GM12892 (cell line): ENCODE measurements at regions not wholly inside any gene's neighbourhood (a gene's known extent, or its start where the extent isn't known, plus 50 kb on each side); places are given as distances from the start of the nearest gene placed in this dataset.

Experiments used
- DNase-seq: peaks from one replicate; pipeline ENCODE4 v3.0.0; 2011; ENCODE audit not compliant: insufficient read length
- FAIRE-seq: peaks from 2 replicates; lab custom pipeline; 2011; peaks lifted over from hg19 to GRCh38; lab: Jason Lieb, UNC
- POLR2A ChIP-seq: IDR thresholded peaks from 2 replicates; pipeline ENCODE4 v1.6.1; 2011; ENCODE audit warnings: low read depth, low read length, control low read depth
- POLR2AphosphoS5 ChIP-seq: IDR thresholded peaks from 2 replicates; pipeline ENCODE4 v1.6.1; 2011; ENCODE audit warnings: low read depth, low read length, control low read depth
- TAF1 ChIP-seq: IDR thresholded peaks from 2 replicates; pipeline ENCODE4 v1.6.1; 2011; ENCODE audit warnings: low read depth, mild to moderate bottlenecking, control low read depth, low read length, borderline replicate concordance

DNA sequence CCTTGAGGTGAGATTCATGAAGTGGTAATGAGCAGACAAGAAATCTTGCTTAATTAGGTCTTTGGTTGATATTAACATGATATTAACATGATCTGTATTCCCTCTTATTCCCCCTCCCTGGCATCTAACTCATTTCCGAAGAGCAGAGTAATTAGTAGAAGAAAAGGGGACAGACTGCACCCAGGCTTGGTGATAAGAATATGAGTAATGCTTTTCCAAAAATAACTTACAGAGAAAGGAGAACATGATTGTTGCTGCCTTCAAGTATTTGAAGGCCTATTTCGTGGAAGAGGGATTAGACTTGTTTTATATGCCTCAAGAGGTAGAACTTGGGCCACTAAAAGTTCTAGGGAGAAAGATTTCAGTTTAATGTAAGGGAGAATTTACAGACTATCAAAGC lies 130.6 kb upstream of the ATP5MC3 start:
- FAIRE-seq: no peak
- DNase-seq: no peak
- TF ChIP-seq POLR2AphosphoS5 (no peak), POLR2A (no peak), TAF1 (no peak)

DNA sequence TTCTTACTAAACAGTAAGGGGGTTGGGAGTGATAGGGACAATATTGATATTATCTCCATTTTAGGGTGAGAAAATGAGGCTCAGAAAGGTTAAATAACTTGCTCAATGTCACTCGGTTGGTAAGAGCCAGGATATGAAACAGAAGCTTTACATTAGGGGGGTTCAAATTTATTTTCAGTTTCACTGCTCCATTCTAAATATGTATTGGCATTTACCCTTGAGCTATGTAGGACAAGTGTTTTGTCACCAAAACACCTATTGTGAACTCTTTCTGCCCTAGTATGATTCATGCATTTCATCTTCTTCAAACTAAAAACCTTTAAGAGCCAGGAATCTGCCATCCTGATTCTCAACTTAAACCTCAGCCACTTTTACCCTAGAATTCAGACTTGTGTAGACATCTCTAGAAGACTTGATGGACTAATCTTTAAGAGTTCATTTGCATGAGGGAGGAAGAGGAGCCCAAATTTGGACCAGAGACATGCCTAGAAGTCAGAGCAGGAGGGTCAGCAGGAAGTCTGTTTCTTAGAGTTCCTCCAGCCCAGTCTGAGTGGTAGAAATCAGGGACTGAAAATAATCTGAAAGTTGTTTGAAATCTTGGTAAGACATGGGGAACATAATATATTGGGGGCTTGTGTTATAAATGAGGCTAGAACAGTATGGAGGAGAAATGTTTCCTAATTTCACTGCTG lies 129.4 kb upstream of the ATP5MC3 start:
- FAIRE-seq: no peak
- DNase-seq: no peak
- TF ChIP-seq TAF1: no peak
- no peak for TF ChIP-seq POLR2A
- TF ChIP-seq POLR2AphosphoS5: no peak

DNA sequence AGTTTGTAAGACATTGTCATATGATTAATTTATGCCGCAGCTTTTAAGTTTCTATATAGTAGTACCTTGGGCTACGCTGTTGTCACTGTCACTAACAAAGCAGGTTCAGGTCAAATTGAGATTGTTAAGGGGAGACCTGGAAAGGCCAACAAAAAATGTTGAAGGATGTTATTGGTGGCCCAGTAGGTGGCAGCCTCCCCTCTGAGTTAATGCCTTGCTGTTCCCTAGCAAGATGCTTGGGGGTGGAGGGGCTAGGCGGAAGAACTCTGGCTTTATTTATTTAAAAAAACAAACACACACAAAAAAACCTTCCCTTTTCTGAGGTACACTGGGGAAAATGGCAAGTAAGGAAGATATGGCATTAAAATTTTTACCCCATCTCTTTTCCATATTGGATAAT lies 128.3 kb upstream of the ATP5MC3 start:
- TF ChIP-seq TAF1: no peak
- no peak for TF ChIP-seq POLR2AphosphoS5
- TF ChIP-seq POLR2A: no peak
- FAIRE-seq (peak; percentile 40), DNase-seq (no peak)

DNA sequence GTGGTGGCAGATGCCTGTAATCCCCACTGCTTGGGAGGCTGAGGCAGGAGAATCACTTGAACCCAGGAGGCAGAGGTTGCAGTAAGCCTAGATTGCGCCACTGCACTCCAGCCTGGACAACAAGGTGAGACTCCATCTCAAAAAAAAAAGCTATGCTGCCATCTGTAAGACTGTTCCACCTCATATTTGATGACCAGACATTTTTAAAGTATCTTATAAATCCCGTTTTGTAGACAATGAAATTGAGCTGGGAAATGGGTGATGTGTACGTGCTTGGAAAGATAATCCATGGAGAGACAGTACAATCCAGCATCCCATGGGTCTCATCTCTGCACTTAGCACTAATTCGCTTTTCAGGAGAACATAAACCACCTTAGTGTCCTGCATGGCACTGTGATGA lies 126.5 kb upstream of the ATP5MC3 start:
- TF ChIP-seq TAF1 (no peak), POLR2AphosphoS5 (no peak), POLR2A (no peak)
- FAIRE-seq: no peak

DNA sequence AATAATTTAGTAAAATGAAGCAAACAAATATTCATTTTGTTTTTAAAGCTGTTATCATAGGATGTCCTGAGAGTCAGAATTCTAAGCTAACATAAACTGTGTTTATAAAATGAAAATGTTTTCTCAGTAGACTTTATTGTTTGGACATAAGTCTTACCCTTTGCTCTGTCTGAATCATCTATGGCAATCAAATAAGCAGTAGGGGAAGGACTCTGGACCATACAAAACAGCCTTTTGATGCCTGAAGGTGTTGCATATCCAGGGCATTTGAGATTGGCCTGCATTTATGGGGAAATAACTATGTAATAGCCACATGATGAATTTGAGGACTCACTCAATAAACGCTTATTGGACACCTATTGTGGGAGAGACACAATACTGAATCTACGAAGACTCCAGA lies 123.0 kb upstream of the ATP5MC3 start:
- TF ChIP-seq POLR2AphosphoS5 (no peak), TAF1 (no peak), POLR2A (no peak)
- FAIRE-seq: no peak
- DNase-seq: no peak

More for the DNA sequence above, 126.5 kb upstream of the ATP5MC3 start:
- DNase-seq: no peak

DNA sequence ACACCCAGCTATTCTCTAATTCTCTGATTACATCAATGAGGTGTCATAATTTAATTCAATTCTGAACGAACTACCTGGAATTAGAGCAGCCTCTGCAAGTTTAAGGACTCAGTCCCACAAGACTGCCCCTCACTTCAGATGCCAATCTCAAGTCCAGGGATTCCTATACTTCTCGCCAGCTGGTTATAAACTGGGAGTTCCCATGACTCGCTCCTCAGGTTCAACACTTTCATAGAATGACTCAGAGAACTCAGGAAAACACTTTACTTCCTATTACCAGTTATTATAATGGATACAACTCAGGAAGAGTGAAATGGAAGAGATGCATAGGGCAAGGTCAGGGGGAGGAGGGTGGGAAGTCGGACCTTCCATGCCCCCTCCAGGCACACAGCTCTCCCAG lies 112.3 kb upstream of the ATP5MC3 start:
- no peak for DNase-seq
- TF ChIP-seq POLR2AphosphoS5 (no peak), TAF1 (no peak), POLR2A (no peak)
- no peak for FAIRE-seq

DNA sequence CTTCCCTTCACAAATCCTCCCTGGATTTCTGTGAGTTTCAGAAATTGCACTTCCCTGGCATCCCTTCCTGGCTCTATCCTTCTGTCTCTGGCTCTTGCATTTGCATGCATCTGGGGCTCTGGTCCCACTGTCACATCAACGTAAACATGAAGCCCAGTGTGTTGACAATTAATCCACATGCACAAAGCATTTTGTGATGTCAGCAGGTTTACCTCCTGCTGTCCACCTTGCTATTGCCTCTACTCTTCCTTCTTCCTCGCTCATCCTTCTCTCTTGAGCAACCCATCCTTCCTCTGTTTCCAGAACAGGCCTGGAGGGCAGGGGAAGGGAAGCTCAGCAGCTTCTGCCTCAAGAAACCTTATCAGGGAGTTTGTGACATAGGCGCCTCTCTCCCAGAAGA lies 111.7 kb upstream of the ATP5MC3 start:
- TF ChIP-seq TAF1 (no peak), POLR2AphosphoS5 (no peak), POLR2A (no peak)
- DNase-seq (no peak), FAIRE-seq (no peak)

DNA sequence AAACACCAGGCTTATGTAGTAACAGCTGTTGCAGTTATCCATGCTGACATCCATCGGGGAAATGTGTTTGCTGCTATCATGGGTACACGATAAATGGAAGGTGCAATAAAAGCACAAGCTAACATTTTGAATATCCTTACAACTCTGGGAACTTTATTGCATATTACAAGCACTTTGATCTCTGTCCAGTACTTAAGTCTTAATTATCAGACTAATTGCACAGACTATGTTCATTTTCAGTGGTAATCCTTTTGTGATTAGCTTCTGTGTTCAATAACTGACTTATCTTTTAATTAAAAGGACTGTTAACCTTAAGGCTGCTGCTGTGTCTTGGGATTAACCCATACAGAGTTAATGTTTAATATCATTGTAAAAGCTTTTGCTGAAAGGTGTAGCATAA lies 101.4 kb upstream of the ATP5MC3 start:
- no peak for DNase-seq
- FAIRE-seq: no peak
- TF ChIP-seq TAF1: no peak
- no peak for TF ChIP-seq POLR2A
- no peak for TF ChIP-seq POLR2AphosphoS5

DNA sequence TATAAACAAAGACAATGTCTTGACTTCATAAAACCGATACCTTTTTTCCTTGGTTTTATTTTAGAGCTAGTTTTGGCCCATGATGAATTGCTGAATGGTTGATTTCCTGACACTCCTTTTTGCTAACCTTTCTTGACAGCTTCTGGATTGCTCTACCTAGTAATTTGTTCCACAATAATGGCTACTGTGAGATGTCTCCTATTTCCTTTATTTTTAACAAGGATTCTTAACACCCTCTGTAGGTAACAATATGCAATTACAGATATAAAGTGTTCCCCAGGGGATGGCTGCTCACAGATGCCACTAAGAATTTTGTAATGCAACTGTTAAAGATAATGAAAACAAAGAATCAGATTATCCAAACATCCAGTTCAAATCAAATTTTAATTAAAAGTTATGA lies 100.8 kb upstream of the ATP5MC3 start:
- DNase-seq (no peak), FAIRE-seq (peak; percentile 72)
- TF ChIP-seq POLR2AphosphoS5: no peak
- no peak for TF ChIP-seq POLR2A
- no peak for TF ChIP-seq TAF1

DNA sequence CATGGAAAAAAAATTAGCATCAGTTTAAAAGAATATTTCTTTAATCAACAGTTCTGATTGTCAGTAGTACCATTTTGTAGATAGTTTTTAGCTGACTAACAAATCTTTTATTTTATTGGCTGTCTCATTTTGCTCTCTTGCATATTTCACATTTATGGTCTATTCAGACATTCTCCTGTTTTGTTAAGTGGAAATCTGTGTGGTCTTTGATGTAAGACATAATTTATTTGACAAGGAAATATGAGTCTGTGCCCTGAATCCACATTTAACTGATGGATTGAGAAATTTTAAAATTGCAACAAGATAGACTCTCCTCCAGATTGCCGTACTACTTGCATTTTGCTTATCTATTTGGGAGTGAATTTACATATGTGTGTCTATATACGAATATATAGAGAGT lies 96.3 kb upstream of the ATP5MC3 start:
- DNase-seq: no peak
- FAIRE-seq: no peak
- TF ChIP-seq POLR2AphosphoS5 (no peak), POLR2A (no peak), TAF1 (no peak)

DNA sequence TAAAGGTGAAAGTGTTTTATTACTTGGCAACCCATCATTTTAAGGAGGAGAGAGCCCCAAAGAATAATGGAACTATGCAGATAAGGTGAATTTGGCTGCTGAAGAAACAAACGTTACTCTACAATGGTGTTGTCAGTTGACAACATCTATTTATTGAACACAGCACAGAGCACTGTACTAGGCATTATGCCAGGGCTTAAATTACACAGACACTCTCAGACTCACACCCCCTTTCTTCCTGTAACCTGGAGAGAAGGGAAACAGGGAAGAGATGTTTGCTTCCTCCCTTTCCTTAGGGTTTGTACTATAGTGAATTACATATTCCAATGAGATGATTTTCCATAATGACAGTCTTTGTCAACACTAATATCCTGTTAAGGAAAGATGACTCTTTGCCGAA lies 94.0 kb upstream of the ATP5MC3 start:
- TF ChIP-seq POLR2A: no peak
- no peak for TF ChIP-seq POLR2AphosphoS5
- TF ChIP-seq TAF1: no peak
- no peak for FAIRE-seq
- no peak for DNase-seq

DNA sequence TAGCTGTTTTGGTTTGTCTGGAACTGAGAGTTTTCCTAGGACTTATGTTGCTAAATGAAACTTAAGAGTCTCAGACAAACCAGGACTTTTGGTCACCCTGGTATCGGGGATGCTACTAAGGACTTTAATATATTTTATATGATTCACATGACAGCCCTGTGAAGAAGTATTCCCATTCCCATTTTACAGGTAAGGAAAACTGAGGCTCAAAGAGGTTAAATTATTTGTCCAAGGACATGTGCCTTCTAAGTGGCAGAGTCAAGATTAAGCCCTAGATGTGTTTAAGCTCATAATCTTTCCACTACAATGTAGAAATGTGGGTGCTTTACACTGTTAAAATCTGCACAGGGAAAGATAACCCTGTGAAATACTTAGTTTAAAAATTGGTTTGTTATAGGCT lies 77.7 kb upstream of the ATP5MC3 start:
- no peak for FAIRE-seq
- no peak for TF ChIP-seq POLR2A
- no peak for TF ChIP-seq TAF1
- TF ChIP-seq POLR2AphosphoS5: no peak
- no peak for DNase-seq
